Skin of body (tissue), 1 donor: ENCODE measurements at regions not wholly inside any gene's neighbourhood (a gene's known extent, or its start where the extent isn't known, plus 50 kb on each side); places are given as distances from the start of the nearest gene placed in this dataset.

Experiments used
- DNase-seq: peaks from one replicate; lab custom pipeline; 2025; lab: John Stamatoyannopoulos, UW

DNA sequence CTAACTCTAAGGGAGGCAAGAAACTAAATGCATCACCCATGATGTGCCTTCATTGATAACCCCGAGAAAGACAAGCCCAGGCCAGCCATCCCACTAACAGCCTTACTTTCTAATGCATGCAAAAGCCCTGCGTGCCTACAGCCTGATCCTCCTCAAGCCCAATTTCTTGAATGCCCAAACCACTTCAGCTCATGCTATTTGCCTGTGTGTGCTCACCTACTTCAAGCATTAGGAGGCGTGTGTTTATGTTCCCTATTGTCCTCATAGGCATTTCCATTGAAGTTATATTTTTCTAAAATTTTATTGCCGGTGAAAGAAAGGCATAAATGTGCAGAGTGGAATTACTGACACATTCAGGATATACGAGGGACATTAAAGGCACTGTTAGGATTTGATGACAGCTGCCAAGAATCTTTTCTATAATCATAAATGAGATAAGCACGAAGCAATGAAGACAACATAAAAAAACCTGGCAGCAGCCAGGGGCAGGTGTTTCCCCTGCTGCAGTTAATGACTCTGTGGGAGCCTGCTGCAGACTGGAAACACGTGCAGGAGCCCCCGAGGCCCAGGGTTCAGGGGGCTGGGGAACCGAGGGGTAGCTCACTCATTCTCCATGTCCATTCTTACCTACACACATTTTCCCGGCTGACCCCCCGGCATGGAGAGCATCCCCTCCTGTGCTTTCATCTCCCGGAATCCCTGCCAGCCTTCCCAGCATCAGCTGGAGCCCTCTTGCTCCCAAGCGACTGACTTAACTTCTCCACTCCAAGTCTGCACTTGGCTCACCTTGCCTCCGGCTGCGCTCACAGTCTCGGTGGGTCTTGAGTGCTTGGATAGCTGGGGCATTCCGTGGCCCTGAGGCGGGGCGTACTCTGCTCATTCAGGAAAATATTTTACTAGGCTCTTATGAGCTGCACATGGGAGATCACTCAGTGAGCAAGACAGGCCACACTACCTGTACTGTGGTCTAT is 292.3 kb upstream of the SIX2 start:
- DNase-seq = peak; percentile 43

DNA sequence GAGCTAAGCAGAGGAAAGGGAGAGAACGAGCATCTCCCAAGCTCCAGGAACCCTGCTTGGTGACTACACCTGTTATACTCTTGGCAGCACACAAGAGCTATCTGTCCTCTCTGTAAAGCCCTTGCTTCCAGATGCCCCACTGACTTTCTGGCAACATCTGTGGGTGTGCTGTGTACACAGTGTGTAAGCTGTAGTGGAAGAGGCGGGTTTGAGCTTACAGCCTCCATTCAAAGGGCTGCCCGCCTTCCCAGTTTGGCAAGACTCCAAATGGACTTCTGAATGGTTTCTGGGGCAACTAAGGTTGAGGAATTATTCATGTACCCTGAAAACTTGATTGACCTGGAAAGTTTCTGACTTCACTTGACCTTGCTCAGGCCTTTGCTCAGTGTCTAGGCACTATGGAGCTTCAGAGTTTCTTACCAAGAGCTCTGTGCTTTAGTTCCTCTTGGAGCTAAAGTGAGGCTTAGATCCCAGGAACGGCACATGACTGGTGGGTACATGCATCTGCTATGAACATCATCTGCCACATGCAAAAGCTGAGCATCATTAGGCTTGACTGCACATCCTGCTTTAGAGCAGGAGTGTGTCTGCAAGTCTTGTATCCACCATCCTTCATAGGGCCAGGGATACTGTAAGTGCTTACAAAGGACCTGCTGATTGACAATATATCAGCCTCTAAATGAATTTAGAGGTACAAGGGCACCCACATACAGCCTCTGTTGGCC is 290.9 kb upstream of the SIX2 start:
- no peak for DNase-seq

- no peak for DNase-seq
Measured at GRCh38 chr2:45299361-45299760, 290.1 kb upstream of the SIX2 start.

GRCh38 chr2:45293182-45293581 is 283.9 kb upstream of the SIX2 start:
- DNase-seq = peak; percentile 5

- DNase-seq = no peak
Measured at GRCh38 chr2:45291296-45291701, 282.0 kb upstream of the SIX2 start.

DNA sequence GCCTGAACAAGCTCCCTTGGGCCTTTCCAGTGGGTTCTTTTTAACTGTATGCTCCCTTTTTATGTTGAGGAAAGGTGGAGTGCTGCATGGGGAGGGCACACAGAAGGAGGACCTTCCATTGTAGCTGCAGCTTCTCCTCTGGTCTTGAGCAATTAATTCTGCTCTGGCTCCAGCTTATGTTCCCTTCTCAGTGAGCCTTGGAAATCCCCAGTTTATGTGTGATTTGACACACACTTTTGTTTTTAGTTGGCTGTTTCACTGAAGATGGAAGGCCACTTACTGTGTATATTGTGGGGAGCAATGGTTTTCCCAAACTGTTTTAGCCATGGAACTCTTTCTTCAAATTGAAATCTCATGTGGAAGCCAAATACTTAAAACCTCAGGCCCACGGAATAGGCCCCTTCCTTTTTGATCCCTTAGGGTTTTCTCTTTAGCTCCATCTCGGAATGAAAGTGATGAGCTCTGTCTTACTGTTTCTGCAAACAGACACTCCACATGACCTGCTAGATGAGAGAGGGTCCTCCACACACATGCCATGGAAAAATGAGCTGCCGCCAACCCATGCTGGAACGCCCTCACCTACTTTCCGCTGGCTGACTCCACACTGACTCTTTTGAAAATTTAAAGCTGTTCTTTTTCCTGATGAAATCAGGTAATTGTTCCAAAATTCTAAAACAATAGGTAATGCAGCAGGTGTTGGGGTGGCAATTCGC is 280.9 kb upstream of the SIX2 start:
- DNase-seq = no peak

DNA sequence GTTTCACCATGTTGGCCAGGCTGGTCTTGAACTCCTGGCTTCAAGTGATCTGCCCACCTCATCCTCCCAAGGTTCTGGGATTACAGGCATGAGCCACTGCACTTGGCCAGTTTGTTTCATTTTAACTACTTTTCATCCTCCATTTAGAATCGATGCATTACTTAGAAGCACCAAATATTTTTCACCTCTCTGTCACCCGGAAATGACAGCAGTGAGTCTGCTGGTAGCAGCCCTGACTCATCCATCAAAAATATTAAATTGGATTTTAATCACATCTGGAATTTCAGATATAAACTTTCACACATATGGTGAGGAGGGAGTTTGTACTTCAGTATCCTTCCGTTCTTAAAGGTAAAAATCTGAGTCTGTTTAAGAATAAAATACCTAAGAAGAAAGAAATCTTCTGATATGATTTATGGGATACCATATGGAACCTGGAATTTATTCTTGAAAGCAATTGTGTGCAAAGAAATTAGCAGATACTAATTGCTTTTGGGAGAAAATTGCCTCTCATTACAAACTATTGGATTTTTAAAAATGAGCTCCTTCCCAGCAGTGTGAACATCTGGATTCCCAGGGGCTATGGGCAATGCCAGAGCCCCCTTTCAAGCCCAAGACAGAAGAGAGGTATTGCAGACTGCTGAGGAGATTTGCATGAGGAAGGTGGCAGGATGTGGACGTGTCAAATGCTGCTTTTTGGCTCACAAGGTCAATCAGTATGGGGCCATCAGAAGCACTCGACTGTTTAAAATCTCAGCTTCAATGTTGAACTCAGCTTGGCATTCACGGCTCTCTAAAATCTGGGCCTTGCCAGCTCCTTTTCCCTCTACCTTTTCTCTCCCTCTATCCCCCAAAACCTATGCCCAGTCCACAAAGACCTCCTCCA is 279.5 kb upstream of the SIX2 start:
- no peak for DNase-seq

DNA sequence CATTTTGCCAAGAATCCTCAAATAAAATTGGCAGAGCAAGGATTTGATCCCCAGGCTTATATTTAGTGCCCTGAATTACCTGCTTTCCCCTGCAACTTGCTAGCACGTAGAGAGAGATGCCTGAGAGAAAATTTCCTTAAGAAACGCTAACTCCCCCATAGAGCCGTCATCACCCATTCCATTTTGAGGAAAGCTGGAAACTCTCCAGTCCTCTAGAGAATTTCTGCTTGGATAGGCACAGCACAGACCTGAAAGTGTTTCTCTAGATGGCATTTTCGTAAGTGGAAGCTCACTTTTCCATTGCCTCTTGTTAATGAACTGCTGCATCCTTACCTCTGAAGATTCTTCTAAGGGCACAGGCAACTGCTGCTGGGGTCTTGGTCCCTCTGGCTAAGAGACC is 277.8 kb upstream of the SIX2 start:
- no peak for DNase-seq

- no peak for DNase-seq
Measured at GRCh38 chr2:45285771-45286390, 276.6 kb upstream of the SIX2 start.

- peak; percentile 74 for DNase-seq
Measured at GRCh38 chr2:45285311-45285710, 276.1 kb upstream of the SIX2 start.

DNA sequence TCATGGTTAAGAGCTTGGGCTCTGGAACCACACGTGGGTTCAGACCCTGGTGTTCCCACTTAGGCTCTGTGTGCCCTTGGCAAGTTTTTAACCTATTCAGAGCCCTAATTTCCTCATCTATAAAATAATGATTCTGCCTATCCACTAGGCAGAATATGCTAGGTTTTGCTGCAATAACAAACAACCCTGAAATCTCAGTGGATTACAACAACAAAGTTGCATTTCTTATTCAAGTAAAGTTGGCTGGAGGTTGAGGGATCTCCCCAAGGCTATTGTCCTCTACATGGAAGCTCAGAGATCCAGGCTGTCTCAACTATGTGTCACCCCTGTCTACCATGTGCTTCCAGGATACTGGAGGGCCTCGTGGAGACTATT is 275.4 kb upstream of the SIX2 start:
- DNase-seq = no peak

DNA sequence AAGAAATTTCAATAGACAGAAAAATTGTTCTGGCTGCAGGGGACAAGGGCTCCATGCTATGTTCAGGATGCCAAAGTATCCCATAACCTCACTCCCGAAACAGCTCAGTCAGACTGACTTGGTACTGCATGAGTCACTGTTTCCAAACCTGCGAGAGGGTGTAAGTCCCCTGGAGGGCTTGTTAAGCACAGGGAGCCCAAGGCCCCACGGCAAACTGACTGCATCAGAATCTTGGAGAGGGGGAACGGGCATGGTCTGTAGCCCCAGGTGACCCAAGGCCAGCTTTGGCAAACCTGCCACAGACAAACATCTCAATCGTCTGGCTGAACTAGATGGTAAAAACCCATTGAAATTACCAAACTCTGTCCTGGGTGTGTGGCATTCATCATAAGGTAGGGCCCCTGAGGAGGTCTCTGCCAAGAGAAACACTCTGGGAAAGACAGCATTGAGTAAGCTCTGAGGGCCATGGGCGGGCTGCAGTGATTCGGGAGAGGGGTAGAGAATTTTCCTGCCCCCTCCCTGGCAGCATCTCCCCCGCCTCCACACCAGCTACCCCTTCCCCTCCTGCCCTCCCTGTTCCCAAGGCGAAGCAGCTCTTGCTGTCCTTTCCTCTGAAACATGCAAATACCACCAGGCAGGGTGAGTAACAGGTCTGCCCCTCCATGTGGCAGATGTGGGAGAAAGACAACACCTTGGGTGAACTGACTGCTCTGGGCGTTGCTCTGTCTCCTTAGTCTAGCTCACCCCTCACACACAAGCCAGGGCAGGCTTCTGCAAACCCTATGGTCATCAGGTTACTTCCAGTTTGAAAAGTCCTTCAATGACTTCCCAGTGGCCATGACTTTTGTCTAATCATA is 274.7 kb upstream of the SIX2 start:
- DNase-seq = no peak

- no peak for DNase-seq
Measured at GRCh38 chr2:45282646-45283045, 273.4 kb upstream of the SIX2 start.

DNA sequence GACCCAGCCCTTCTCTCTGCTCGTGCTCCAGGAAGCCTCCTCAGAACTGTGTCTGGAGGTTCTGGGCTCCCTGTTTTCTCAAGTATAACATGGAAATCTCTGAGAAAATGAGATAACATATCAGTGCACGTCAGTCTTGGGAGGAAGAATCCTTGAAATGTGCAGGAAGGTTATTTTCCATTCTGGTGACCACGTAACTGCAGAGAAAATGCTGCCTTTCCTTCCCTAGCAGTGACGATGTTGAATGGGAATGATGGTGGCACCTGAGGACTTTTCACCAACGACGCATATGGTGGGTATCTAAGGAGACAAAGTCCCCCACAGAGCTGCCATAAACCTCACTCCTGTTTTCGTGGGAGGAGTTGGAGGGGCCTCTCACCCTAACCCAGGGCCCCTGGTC is 272.1 kb upstream of the SIX2 start:
- no peak for DNase-seq

- no peak for DNase-seq
Measured at GRCh38 chr2:45280794-45281193, 271.5 kb upstream of the SIX2 start.

GRCh38 chr2:45279356-45279755 is 270.1 kb upstream of the SIX2 start:
- no peak for DNase-seq

DNA sequence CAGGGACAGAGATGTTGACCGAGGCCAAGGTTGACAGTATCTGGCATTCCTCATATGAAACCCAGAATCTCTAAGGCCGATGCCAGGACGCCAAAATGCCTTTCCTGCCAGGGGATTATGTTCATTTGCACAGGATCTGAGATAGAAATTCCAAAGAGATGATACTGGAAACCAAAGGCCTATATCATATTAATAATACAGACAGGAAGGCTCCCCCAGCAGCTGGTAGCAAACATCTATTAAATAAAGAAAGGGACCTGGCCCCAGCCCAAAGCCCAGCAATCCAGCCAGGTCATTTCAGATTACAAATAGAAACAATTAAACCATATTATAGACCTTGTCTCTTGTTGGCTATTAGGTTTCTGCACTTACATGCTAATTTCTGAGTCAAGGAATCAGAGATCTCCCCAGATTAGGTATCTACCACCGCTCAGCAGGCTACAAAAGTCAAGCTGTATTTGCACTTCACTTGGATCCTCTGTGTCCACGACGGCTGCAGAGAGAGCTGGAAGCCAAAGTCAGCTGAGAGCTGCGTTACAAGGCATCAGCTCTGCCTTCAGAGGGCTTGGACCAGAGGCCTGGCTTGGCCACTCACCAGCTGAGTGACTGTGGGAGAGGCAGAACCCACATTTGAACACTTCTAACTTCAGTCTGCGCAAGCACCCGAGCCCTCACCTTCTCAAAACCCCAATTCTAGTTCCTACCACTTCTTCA is 269.3 kb upstream of the SIX2 start:
- no peak for DNase-seq

- no peak for DNase-seq
Measured at GRCh38 chr2:45276914-45277313, 267.7 kb upstream of the SIX2 start.

DNA sequence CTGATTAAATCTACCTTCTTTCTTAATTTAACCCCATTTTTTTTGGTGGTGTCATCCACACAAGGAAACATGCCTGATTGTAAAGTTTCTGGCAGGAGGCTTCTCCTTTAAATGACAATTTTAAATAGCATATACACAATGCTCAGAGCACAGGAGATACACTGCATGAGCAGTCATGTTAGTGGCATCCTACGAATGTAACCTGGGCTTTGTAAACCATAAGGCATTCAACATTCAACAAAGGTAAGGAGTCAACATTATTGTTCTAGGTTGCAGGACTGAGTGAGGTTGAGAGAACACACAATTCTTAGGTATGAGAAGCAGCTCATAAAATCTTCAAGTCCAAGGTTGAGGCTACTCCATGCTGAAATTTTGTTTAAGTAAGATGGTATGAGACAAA is 266.6 kb upstream of the SIX2 start:
- DNase-seq = no peak
